ENCODE measurements at regions not wholly inside any gene's neighbourhood (a gene's known extent, or its start where the extent isn't known, plus 50 kb on each side); places are given as distances from the start of the nearest gene placed in this dataset.

- TF ChIP-seq CTCF (IDR thresholded peaks at IDR 0.05 in 4 of 5, conservative IDR thresholded peaks at IDR 0.05 in 1 of 5) = no peak
- no peak for TF ChIP-seq POLR2A (IDR thresholded peaks at IDR 0.05)
These were observed 250.0 kb upstream of the EEF2KMT start for GRCh38 chr16:5347561-5347960.
